Endothelial cell of umbilical vein (primary cell): ENCODE measurements at regions not wholly inside any gene's neighbourhood (a gene's known extent, or its start where the extent isn't known, plus 50 kb on each side); places are given as distances from the start of the nearest gene placed in this dataset.

ENCODE experiments used
- BruUV-seq: library from RNA; stranded (reverse); fragments of 400-500 nt; replicated peaks from 2 replicates; lab custom pipeline; 2021; lab: Mats Ljungman, UMichigan
- CTCF ChIA-PET: fragments of 300-600, 350-600 bp; sonication (Branson Sonifier 250); formaldehyde crosslinking; loops from one replicate; lab custom pipeline; 2021; ENCODE audit warnings: antibody characterized with exemption, inconsistent platforms; lab: Charles Lee
- POLR2A ChIA-PET: fragments of 300-600, 350-600 bp; sonication (Branson Sonifier 250); formaldehyde crosslinking; loops from one replicate; lab custom pipeline; 2021; ENCODE audit warnings: antibody characterized with exemption, inconsistent platforms; lab: Charles Lee
- DNase-seq: peaks from one replicate; pipeline ENCODE4 v3.0.0-alpha.2; 2011; ENCODE audit warnings: low read depth, low spot score
- FAIRE-seq: peaks from 2 replicates; lab custom pipeline; 2011; peaks lifted over from hg19 to GRCh38; lab: Jason Lieb, UNC
- H2AFZ ChIP-seq: 2 replicates; pipeline ENCODE4 v1.6.0; 2012; ENCODE audit warnings: low read depth, low read length, control low read depth, inconsistent platforms
- H3K27ac ChIP-seq: 2 replicates; pipeline ENCODE4 v1.5.1; 2011; ENCODE audit warnings: low read depth, mild to moderate bottlenecking, control low read depth, low read length, moderate library complexity; ENCODE audit not compliant: insufficient read depth
- H3K27me3 ChIP-seq, 2 experiments: 2 replicates each; pipeline versions ENCODE4 v1.6.0 to v1.6.1; 2011; ENCODE audit warnings: low read length in 2 of 2, mixed read lengths in 1 of 2; ENCODE audit not compliant: control insufficient read depth in 2 of 2, insufficient read depth in 2 of 2
- H3K36me3 ChIP-seq, 2 experiments: 2 replicates in 1 of 2; 3 replicates in 1 of 2; pipeline ENCODE4 v1.5.1; 2011; ENCODE audit warnings: low read length in 2 of 2, mild to moderate bottlenecking in 1 of 2, moderate library complexity in 1 of 2; ENCODE audit not compliant: control insufficient read depth in 2 of 2, insufficient read depth in 2 of 2; ENCODE audit errors: extremely low read depth in 1 of 2
- H3K4me1 ChIP-seq: 3 replicates; pipeline ENCODE4 v1.5.1; 2011; ENCODE audit warnings: mild to moderate bottlenecking, low read length; ENCODE audit not compliant: control insufficient read depth, insufficient read depth; ENCODE audit errors: extremely low read depth
- H3K4me2 ChIP-seq: 2 replicates; pipeline ENCODE4 v1.6.1; 2011; ENCODE audit warnings: low read length, control low read depth, mixed read lengths; ENCODE audit not compliant: insufficient read depth
- H3K4me3 ChIP-seq, 3 experiments: fragments of 200-600 bp in 1 of 3; sonication (generic), shearing (Covaris generic) in 1 of 3; replicated peaks in 1 of 3; 2 replicates each; pipeline ENCODE4 v1.5.1; 2011 to 2016; ENCODE audit warnings: control low read depth in 3 of 3, low read length in 3 of 3, mild to moderate bottlenecking in 2 of 3, inconsistent platforms in 1 of 3, low read depth in 1 of 3, moderate library complexity in 1 of 3; ENCODE audit not compliant: insufficient read depth in 1 of 3
- H3K79me2 ChIP-seq: 2 replicates; pipeline ENCODE4 v1.6.0; 2012; ENCODE audit warnings: low read length, inconsistent platforms; ENCODE audit not compliant: control insufficient read depth, insufficient read depth
- H3K9ac ChIP-seq: replicated peaks from 2 replicates; pipeline ENCODE3; 2011; ENCODE audit warnings: low read length, control low read depth; ENCODE audit not compliant: insufficient read depth; ENCODE audit errors: extremely low read depth
- H3K9me1 ChIP-seq: replicated peaks from 3 replicates; pipeline ENCODE4 v1.6.0; 2011; ENCODE audit warnings: mild to moderate bottlenecking, low read length; ENCODE audit not compliant: control insufficient read depth, insufficient read depth; ENCODE audit errors: extremely low read depth
- H3K9me3 ChIP-seq: replicated peaks from 2 replicates; pipeline ENCODE4 v1.5.1; 2012; ENCODE audit warnings: low read length, inconsistent platforms; ENCODE audit not compliant: control insufficient read depth, insufficient read depth
- H4K20me1 ChIP-seq: replicated peaks from 2 replicates; pipeline ENCODE3; 2011; ENCODE audit warnings: mild to moderate bottlenecking, low read length; ENCODE audit not compliant: control insufficient read depth, insufficient read depth; ENCODE audit errors: extremely low read depth
- EZH2 ChIP-seq: IDR thresholded peaks from 2 replicates; pipeline ENCODE4 v1.6.1; 2012; ENCODE audit warnings: borderline replicate concordance, low read depth, mild to moderate bottlenecking, moderate library complexity, low read length, inconsistent platforms; ENCODE audit not compliant: severe bottlenecking
- FOS ChIP-seq: IDR thresholded peaks from 2 replicates; pipeline ENCODE4 v1.6.1; 2011; ENCODE audit warnings: mild to moderate bottlenecking, low read length, moderate library complexity, borderline replicate concordance; ENCODE audit not compliant: insufficient read depth
- GATA2 ChIP-seq: IDR thresholded peaks from 2 replicates; pipeline ENCODE4 v1.7.0; 2011; ENCODE audit warnings: low read depth, mild to moderate bottlenecking, moderate library complexity, mixed read lengths, low read length; ENCODE audit not compliant: insufficient read length, insufficient read depth
- JUN ChIP-seq: IDR thresholded peaks from 2 replicates; pipeline ENCODE4 v1.6.1; 2011; ENCODE audit warnings: borderline replicate concordance, low read depth; ENCODE audit not compliant: insufficient read length, insufficient read depth
- MAX ChIP-seq: IDR thresholded peaks from 2 replicates; pipeline ENCODE4 v1.6.1; 2011; ENCODE audit not compliant: insufficient read depth, insufficient read length
- MYC ChIP-seq: IDR thresholded peaks from one replicate; pipeline ENCODE4 v1.6.1; 2011; ENCODE audit warnings: mild to moderate bottlenecking, low read depth, low read length
- POLR2A ChIP-seq: IDR thresholded peaks from 2 replicates; pipeline ENCODE4 v1.6.1; 2012; ENCODE audit warnings: low read depth, mild to moderate bottlenecking, control low read depth, low read length
- POLR2AphosphoS5 ChIP-seq: IDR thresholded peaks from 2 replicates; pipeline ENCODE4 v1.6.1; 2012; ENCODE audit warnings: low read depth, mild to moderate bottlenecking, control low read depth, low read length, moderate library complexity; ENCODE audit not compliant: insufficient read depth
- dilution Hi-C: fragments of 300-500 bp; cut with MboI; formaldehyde crosslinking; loops from one replicate; pipeline ENCODE4 v1.15.0; 2019; ENCODE audit warnings: low sequenced_read_pairs; ENCODE audit not compliant: extremely low pct_ligation_motif_present
- intact Hi-C: fragments of 100-400 bp; cut with micrococcal nuclease; formaldehyde crosslinking; loops from one replicate; pipeline ENCODE4 v1.10.0; 2022
- TF ChIP-seq, protein P1 (sequence below), 2 donors: IDR thresholded peaks; 1 replicate in 1 of 2; 2 replicates in 1 of 2; pipeline ENCODE4 v1.5.1; 2011; ENCODE audit warnings: low read length in 2 of 2, mild to moderate bottlenecking in 2 of 2, moderate library complexity in 2 of 2, control low read depth in 1 of 2, inconsistent platforms in 1 of 2, low read depth in 1 of 2; ENCODE audit not compliant: insufficient read depth in 1 of 2; ENCODE audit errors: extremely low read depth in 1 of 2

DNA sequence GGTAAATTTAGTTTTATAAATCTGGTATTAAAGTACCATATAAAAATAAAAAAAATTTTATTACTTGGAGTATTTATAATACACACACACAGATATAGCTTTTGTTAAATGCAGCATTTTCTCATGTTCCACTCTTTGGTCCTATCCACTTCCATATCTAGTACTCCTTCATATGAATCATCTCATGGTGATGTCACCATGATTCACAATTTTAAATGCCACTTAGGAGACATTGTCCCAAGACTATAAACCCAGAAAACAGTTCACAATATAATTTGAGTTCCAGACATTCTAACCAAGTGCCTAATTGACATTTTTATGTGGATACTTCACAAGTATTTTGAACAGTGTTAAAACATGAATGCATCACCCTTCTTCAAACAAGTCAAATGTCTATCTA lies 1398.3 kb downstream of the DSC3 start:
- H3K27me3 ChIP-seq: no peaks in the 10 kb centered on the region
- H4K20me1 ChIP-seq: no peaks in the 10 kb centered on the region
- no peak overlapping the region for H3K4me2 ChIP-seq
- no peaks in the 10 kb centered on the region for H3K36me3 ChIP-seq
- dilution Hi-C loops: no loop called here
- TF ChIP-seq MYC: no peak
- TF ChIP-seq FOS: peak; percentile 62
- H3K4me3 ChIP-seq: no peak overlapping the region
- H3K4me1 ChIP-seq: no peaks in the 10 kb centered on the region
- DNase-seq: no peak
- H3K9me1 ChIP-seq: no peaks in the 10 kb centered on the region
- no TSS peak for BruUV-seq
- intact Hi-C loops: no loop called here
- FAIRE-seq: no peak
- ChIA-PET CTCF (no interaction called here), POLR2A (no interaction called here)
- no peak overlapping the region for H3K27ac ChIP-seq
- H3K79me2 ChIP-seq: no peaks in the 10 kb centered on the region
- no peak overlapping the region for H2AFZ ChIP-seq
- no peak overlapping the region for H3K9ac ChIP-seq
- no peaks in the 10 kb centered on the region for H3K9me3 ChIP-seq

GRCh38 chr18:29629493-29630036 lies 1413.0 kb downstream of the DSC3 start:
- H3K9me3 ChIP-seq: no peaks in the 10 kb centered on the region
- H3K36me3 ChIP-seq: no peaks in the 10 kb centered on the region
- intact Hi-C loops: no loop called here
- ChIA-PET CTCF (no interaction called here), POLR2A (no interaction called here)
- dilution Hi-C loops: no loop called here
- no peak overlapping the region for H2AFZ ChIP-seq
- DNase-seq (no peak), FAIRE-seq (no peak)
- no TSS peak for BruUV-seq
- no peaks in the 10 kb centered on the region for H3K79me2 ChIP-seq
- H4K20me1 ChIP-seq: no peaks in the 10 kb centered on the region
- H3K27me3 ChIP-seq: no peaks in the 10 kb centered on the region
- H3K9ac ChIP-seq: no peak overlapping the region
- H3K9me1 ChIP-seq: no peaks in the 10 kb centered on the region
- no peaks in the 10 kb centered on the region for H3K4me1 ChIP-seq
- no peak overlapping the region for H3K4me3 ChIP-seq
- no peak overlapping the region for H3K27ac ChIP-seq
- H3K4me2 ChIP-seq: no peak overlapping the region
- TF ChIP-seq, protein P1, sequence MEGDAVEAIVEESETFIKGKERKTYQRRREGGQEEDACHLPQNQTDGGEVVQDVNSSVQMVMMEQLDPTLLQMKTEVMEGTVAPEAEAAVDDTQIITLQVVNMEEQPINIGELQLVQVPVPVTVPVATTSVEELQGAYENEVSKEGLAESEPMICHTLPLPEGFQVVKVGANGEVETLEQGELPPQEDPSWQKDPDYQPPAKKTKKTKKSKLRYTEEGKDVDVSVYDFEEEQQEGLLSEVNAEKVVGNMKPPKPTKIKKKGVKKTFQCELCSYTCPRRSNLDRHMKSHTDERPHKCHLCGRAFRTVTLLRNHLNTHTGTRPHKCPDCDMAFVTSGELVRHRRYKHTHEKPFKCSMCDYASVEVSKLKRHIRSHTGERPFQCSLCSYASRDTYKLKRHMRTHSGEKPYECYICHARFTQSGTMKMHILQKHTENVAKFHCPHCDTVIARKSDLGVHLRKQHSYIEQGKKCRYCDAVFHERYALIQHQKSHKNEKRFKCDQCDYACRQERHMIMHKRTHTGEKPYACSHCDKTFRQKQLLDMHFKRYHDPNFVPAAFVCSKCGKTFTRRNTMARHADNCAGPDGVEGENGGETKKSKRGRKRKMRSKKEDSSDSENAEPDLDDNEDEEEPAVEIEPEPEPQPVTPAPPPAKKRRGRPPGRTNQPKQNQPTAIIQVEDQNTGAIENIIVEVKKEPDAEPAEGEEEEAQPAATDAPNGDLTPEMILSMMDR (IDR thresholded peaks at IDR 0.05; ENCODE audit: extremely low read depth in 1 of 2, insufficient read depth in 1 of 2, low read depth in 1 of 2, low read length in 2 of 2): no peak
- TF ChIP-seq MAX (no peak), FOS (no peak), GATA2 (no peak), MYC (no peak), POLR2AphosphoS5 (no peak), EZH2 (no peak), POLR2A (no peak), JUN (no peak)
